ENCODE measurements at regions not wholly inside any gene's neighbourhood (a gene's known extent, or its start where the extent isn't known, plus 50 kb on each side); places are given as distances from the start of the nearest gene placed in this dataset.

DNA sequence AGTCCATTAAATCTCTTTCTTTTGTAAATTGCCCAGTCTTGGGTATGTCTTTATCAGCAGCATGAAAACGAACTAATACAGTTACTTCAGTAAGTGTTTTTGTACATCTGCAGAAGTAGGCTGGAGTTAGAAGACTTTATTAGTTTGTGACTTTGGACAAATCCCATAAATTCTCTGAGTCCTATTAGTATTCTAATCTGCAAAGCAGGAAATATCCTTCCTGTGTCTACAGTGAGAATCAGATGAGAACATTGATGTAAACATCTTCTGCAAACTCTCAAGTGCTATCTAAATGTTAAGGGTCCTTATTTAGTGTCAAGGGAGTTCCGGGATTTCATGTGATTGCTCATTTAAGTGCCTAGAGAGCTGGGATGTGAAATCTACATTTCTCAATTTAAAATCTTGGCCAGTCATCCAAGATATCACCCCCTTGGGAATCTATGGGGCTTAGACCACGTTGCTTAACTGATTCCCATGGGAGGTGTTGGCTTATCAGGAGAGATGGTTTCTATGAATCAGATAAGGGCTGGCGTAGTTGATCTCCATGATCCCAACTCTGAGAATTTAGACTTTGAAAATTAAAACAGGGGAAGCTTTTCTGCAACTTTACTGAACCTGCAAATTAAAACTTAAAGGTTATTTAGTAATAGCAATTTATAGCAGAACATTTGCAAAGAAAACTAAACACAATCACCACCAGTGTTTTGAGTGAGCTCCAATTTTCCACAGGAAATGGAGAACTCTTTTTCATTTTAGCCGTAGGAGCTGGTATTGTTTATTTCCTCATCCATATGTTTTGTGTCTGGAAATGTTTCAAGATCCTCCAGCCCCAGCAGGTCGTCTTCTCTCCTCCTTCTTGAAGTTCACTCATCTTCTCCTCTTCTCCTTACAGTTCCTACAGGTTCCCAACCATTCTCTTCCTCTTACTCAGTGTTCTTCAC lies 241.6 kb upstream of the CD180 start:
- DNase-seq, result no peak

- DNase-seq, result no peak
These were observed 238.4 kb upstream of the CD180 start for GRCh38 chr5:67435032-67435431.

GRCh38 chr5:67434466-67434865 lies 237.9 kb upstream of the CD180 start:
- DNase-seq, result no peak

DNA sequence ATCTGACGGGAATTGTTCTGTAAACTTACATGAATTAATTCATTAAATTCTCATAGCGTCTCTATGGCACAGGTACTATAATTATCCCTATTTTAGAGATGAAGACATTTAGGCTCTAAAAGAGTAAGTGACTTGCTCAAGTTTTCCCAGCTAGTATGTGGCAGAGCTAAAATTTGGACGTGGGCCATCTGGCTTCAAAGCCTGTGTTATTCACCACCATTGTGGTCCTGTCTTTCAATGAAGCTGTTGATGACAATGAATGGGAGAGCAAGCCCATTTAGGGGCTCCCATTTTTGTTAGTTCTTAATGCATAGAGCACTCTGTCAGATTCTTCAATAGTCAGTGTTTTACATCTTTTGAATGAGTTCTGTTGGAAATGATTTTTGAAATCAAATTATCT lies 236.0 kb upstream of the CD180 start:
- no peak for DNase-seq

DNA sequence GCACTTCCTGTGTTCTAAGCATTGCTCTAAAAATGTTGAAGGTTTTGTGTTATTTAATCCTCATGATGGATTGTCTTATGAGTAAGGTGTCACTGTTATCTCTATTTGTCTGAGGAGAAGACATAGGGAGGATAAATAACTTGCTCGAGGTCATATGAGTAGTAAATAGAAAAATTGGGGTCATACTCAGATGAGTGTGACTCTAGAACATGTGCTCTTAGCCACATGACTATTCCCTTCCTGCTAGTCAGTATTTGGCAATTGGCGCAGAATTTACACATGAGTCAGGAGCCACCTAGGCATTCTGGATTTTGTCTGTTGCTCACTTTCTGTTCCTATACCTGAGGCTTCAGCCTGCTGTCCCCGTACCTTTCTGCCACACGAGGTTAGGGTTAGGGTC lies 234.6 kb upstream of the CD180 start:
- no peak for DNase-seq

DNA sequence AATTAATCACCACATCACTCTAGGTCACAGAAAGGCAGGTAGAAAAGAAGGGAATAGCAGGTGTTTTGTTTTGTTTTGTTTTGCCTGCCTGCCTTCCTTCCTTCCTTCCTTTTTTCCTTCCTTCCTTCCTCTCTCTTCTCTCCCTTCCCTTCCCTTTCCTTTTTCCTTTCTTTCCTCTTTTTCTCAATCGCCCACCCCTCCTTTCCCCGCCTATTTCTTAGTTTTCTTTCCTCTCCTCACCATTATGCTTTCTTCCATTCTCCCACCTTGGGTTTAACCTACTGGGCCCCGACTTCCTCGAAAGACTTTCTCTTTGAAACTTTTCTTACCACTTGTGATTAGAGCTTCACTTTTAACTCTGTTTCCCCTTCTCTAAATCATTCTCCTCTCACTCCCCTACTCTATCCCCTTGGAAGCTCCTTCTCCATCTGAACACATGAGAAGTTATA lies 231.3 kb upstream of the CD180 start:
- no peak for DNase-seq

GRCh38 chr5:67426961-67427849 lies 230.6 kb upstream of the CD180 start:
- DNase-seq, result no peak

- no peak for DNase-seq
These were observed 228.9 kb upstream of the CD180 start for GRCh38 chr5:67425514-67425913.

GRCh38 chr5:67417839-67418238 lies 221.2 kb upstream of the CD180 start:
- no peak for DNase-seq

DNA sequence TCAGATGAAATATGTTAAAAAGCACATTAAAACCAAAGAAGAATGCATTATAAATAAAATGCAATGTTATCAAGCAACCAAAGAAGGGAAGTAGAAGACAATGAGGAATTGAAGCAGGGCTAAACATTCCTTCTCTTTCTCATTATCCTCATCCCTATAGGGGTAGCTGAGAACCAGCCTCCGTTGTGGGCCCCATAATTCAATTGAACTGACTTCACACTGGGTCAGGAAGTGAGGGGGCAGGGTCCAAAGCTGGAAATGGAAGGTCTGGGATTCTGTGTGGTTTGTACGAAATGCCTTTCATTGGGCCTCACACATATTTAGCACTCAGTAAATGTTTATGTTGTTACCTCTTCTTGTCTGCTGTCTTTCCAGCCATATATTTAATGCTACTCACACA lies 220.4 kb upstream of the CD180 start:
- no peak for DNase-seq

GRCh38 chr5:67416133-67416937 lies 219.7 kb upstream of the CD180 start:
- no peak for DNase-seq

GRCh38 chr5:67414712-67415111 lies 218.1 kb upstream of the CD180 start:
- DNase-seq, result no peak

- DNase-seq, result no peak
These were observed 217.1 kb upstream of the CD180 start for GRCh38 chr5:67413721-67414120.

- no peak for DNase-seq
These were observed 212.7 kb upstream of the CD180 start for GRCh38 chr5:67409126-67409777.

- no peak for DNase-seq
These were observed 211.4 kb upstream of the CD180 start for GRCh38 chr5:67407979-67408378.

DNA sequence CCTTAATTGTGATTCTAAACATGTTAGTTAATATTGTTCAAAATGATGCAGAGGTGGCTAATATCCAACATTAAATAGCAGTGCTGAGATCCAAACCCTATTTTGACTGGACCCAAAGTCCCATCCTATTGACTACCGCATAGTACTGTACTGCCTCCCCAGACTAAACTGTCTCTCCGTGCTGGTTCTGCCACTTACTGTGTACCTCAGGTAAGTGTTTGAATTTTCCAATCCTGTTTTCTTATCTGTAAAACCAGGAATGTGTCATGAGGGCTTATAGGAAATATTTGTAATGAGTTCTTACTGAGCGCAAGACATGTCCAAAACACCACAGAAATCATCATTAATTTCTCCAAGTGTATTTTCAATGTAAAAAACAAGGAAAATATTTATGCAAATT lies 209.2 kb upstream of the CD180 start:
- DNase-seq, result no peak

DNA sequence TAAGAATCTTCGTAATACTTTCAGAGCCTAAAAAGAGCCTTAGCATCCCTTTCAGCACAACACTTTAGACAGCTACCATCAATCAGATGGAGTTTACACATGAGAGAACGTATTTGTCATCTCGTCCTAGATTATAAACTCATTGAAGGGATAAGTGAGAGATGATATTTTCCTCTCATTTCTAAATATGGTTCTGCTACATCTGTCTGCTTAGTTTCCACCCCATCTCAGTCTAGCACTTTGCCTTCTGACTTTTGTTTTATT lies 208.4 kb upstream of the CD180 start:
- no peak for DNase-seq

GRCh38 chr5:67404256-67405100 lies 207.9 kb upstream of the CD180 start:
- no peak for DNase-seq

GRCh38 chr5:67402526-67402925 lies 205.9 kb upstream of the CD180 start:
- no peak for DNase-seq

DNA sequence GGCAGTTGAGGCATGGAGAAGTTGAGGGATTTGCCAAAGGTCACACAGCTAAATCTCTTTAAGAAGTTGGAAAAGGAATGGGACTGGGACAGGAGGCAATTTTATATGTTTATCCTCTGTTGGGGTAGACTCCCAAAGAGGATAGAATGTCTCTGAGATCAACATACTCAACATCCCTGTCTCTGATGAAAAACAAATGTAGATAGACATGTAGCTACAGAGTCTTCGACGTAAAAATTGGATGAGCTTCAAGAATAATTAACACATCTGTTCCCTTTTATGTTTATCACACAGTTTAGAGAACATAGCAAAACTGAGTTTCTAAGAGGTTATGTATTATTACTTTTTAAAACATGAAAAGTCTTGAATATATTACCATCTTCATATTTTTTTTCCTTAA lies 204.6 kb upstream of the CD180 start:
- no peak for DNase-seq

- DNase-seq, result no peak
These were observed 204.2 kb upstream of the CD180 start for GRCh38 chr5:67400752-67401151.
